H9 (cell line): ENCODE measurements at regions not wholly inside any gene's neighbourhood (a gene's known extent, or its start where the extent isn't known, plus 50 kb on each side); places are given as distances from the start of the nearest gene placed in this dataset.

Experiments used
- DNase-seq: peaks from one replicate; pipeline ENCODE4 v3.0.0-alpha.2; 2017
- H2AFZ ChIP-seq: one replicate; pipeline ENCODE4 v1.6.1; 2013; ENCODE audit warnings: mild to moderate bottlenecking, low read length, control low read depth, moderate library complexity
- H2AK5ac ChIP-seq: 2 replicates; pipeline ENCODE4 v1.6.1; 2013; ENCODE audit warnings: low read length, control low read depth, mixed read lengths; ENCODE audit not compliant: insufficient read length
- H2BK120ac ChIP-seq: one replicate; pipeline ENCODE4 v1.6.1; 2013; ENCODE audit warnings: low read depth, mild to moderate bottlenecking, low read length, control low read depth, inconsistent platforms; ENCODE audit not compliant: poor library complexity, severe bottlenecking
- H2BK12ac ChIP-seq: 2 replicates; pipeline ENCODE4 v1.6.1; 2013; ENCODE audit warnings: low read length, control low read depth, mixed read lengths, low read depth; ENCODE audit not compliant: insufficient read length
- H2BK15ac ChIP-seq: 2 replicates; pipeline ENCODE4 v1.6.1; 2013; ENCODE audit warnings: low read depth, low read length, control low read depth
- H2BK20ac ChIP-seq: one replicate; pipeline ENCODE4 v1.6.1; 2013; ENCODE audit warnings: low read depth, mild to moderate bottlenecking, low read length, control low read depth, inconsistent platforms; ENCODE audit not compliant: poor library complexity, severe bottlenecking
- H2BK5ac ChIP-seq: 2 replicates; pipeline ENCODE4 v1.6.1; 2013; ENCODE audit warnings: low read length, control low read depth, mixed read lengths; ENCODE audit not compliant: insufficient read length
- H3K14ac ChIP-seq: 2 replicates; pipeline ENCODE4 v1.6.1; 2013; ENCODE audit warnings: low read length, control low read depth; ENCODE audit not compliant: insufficient read depth
- H3K18ac ChIP-seq: 2 replicates; pipeline ENCODE4 v1.6.1; 2013; ENCODE audit warnings: low read depth, mild to moderate bottlenecking, mixed read lengths, low read length, control low read depth; ENCODE audit not compliant: insufficient read length
- H3K23ac ChIP-seq: 2 replicates; pipeline ENCODE4 v1.6.1; 2013; ENCODE audit warnings: low read length, control low read depth, mixed read lengths, low read depth; ENCODE audit not compliant: insufficient read length
- H3K23me2 ChIP-seq: 2 replicates; pipeline ENCODE4 v1.6.1; 2013; ENCODE audit warnings: low read depth, mild to moderate bottlenecking, mixed read lengths, low read length, control low read depth; ENCODE audit not compliant: insufficient read length, poor library complexity, severe bottlenecking
- H3K27ac ChIP-seq: 2 replicates; pipeline ENCODE4 v1.5.1; 2013; ENCODE audit warnings: low read length, control low read depth, mixed read lengths, low read depth; ENCODE audit not compliant: insufficient read length
- H3K27me3 ChIP-seq: 2 replicates; pipeline ENCODE4 v1.6.1; 2013; ENCODE audit warnings: low read length, control low read depth, inconsistent platforms; ENCODE audit not compliant: insufficient read depth
- H3K4ac ChIP-seq: 2 replicates; pipeline ENCODE4 v1.6.1; 2013; ENCODE audit warnings: low read depth, mild to moderate bottlenecking, control low read depth, inconsistent platforms, low read length, moderate library complexity
- H3K4me1 ChIP-seq: 2 replicates; pipeline ENCODE4 v1.6.1; 2013; ENCODE audit warnings: low read length, control low read depth, inconsistent platforms; ENCODE audit not compliant: insufficient read depth
- H3K4me2 ChIP-seq: 2 replicates; pipeline ENCODE4 v1.6.1; 2013; ENCODE audit warnings: low read length, control low read depth, mixed read lengths; ENCODE audit not compliant: insufficient read length, insufficient read depth
- H3K56ac ChIP-seq: 2 replicates; pipeline ENCODE4 v1.6.1; 2013; ENCODE audit warnings: low read depth, mild to moderate bottlenecking, mixed read lengths, low read length, control low read depth; ENCODE audit not compliant: insufficient read length
- H3K79me1 ChIP-seq: 2 replicates; pipeline ENCODE4 v1.6.1; 2013; ENCODE audit warnings: low read depth, mild to moderate bottlenecking, moderate library complexity, low read length, control low read depth, inconsistent platforms; ENCODE audit not compliant: insufficient read depth, poor library complexity, severe bottlenecking
- H3K79me2 ChIP-seq: 2 replicates; pipeline ENCODE4 v1.6.1; 2013; ENCODE audit warnings: low read length, control low read depth, inconsistent platforms; ENCODE audit not compliant: insufficient read depth
- H3K9ac ChIP-seq: 2 replicates; pipeline ENCODE4 v1.6.1; 2013; ENCODE audit warnings: low read length, control low read depth, mixed read lengths; ENCODE audit not compliant: insufficient read length; ENCODE audit errors: extremely low read depth
- H3K9me3 ChIP-seq: one replicate; pipeline ENCODE4 v1.6.1; 2013; ENCODE audit warnings: low read depth, low read length, inconsistent platforms; ENCODE audit not compliant: control insufficient read depth
- H3T11ph ChIP-seq: one replicate; pipeline ENCODE4 v1.6.1; 2013; ENCODE audit warnings: mild to moderate bottlenecking, low read length, control low read depth, inconsistent platforms
- H4K20me1 ChIP-seq: one replicate; pipeline ENCODE4 v1.6.1; 2013; ENCODE audit not compliant: control insufficient read depth, insufficient read length, insufficient read depth
- H4K5ac ChIP-seq: 2 replicates; pipeline ENCODE4 v1.6.1; 2013; ENCODE audit warnings: low read depth, mild to moderate bottlenecking, mixed read lengths, low read length, control low read depth; ENCODE audit not compliant: insufficient read length
- H4K8ac ChIP-seq: replicated peaks from 2 replicates; pipeline ENCODE4 v1.6.1; 2013; ENCODE audit warnings: low read length, control low read depth, mixed read lengths, low read depth; ENCODE audit not compliant: insufficient read length
- H4K91ac ChIP-seq: 2 replicates; pipeline ENCODE4 v1.6.1; 2013; ENCODE audit warnings: low read depth, mild to moderate bottlenecking, moderate library complexity, mixed read lengths, low read length, control low read depth; ENCODE audit not compliant: insufficient read length
- H3K27ac Mint-ChIP-seq, 3 experiments: 2 replicates in 2 of 3; 3 replicates in 1 of 3; pipeline ENCODE4 v1.8.0; 2020 to 2021; ENCODE audit warnings: mixed read lengths in 3 of 3, mild to moderate bottlenecking in 1 of 3, moderate library complexity in 1 of 3
- H3K27me3 Mint-ChIP-seq: 2 replicates; pipeline ENCODE4 v1.8.0; 2021; ENCODE audit warnings: low read depth, mild to moderate bottlenecking, moderate library complexity, mixed read lengths
- H3K36me3 Mint-ChIP-seq, 3 experiments: 2 replicates in 2 of 3; 3 replicates in 1 of 3; pipeline ENCODE4 v1.8.0; 2020 to 2021; ENCODE audit warnings: low read depth in 3 of 3, mixed read lengths in 3 of 3; ENCODE audit not compliant: insufficient read depth in 1 of 3
- H3K4me1 Mint-ChIP-seq, 2 experiments: 2 replicates each; pipeline ENCODE4 v1.8.0; 2020; ENCODE audit warnings: mixed read lengths in 2 of 2
- H3K4me3 Mint-ChIP-seq, 2 experiments: 2 replicates in 1 of 2; 3 replicates in 1 of 2; pipeline ENCODE4 v1.8.0; 2020 to 2021; ENCODE audit warnings: mild to moderate bottlenecking in 2 of 2, mixed read lengths in 2 of 2, moderate library complexity in 1 of 2
- H3K9me3 Mint-ChIP-seq, 2 experiments: 2 replicates in 1 of 2; 3 replicates in 1 of 2; pipeline ENCODE4 v1.8.0; 2020; ENCODE audit warnings: mild to moderate bottlenecking in 2 of 2, mixed read lengths in 2 of 2, moderate library complexity in 1 of 2
- CTCF ChIP-seq: fragments of 200-600 bp; sonication (generic); conservative IDR thresholded peaks from 3 replicates; pipeline ENCODE4 v1.8.0; 2021; ENCODE audit warnings: antibody characterized with exemption, mild to moderate bottlenecking
- WGBS: extraction: QIAGEN DNeasy Blood & Tissue Kit; methylation state at CpG from one replicate; pipeline ENCODE4 v1.1.7; 2013; ENCODE audit warnings: missing lambda C conversion rate, low lambda C conversion rate, mixed read lengths; ENCODE audit not compliant: insufficient read length; ENCODE audit errors: extremely low coverage; 5-methylcytosine and 5-hydroxymethylcytosine counted together

DNA sequence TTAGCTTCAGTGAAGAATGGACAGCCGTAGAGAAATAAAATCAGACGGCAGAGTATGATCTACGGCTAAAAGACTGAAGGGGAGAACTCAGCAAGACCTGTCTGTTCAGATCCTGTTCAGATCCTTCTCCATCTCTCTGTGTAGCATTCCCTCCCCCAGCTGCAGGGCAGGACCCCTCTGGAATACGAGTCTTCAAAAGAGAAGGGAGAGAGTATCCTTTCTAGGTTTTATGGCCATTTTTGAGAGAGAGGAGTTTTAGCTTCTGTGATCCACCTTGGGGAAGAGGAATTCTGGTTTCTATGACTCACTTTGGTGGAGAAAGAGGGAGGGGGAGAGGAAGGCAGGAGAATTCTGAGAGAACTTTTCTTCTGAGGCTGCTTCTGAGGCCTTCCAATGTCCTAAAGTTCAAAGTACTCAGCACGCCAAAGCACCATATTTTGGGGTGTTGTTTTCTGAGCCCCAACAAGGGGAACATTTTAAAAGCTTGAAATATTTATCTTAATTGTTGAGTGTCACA lies 194.4 kb upstream of the TLE4 start:
- Mint-ChIP-seq H3K36me3 (peaks cover 1 to 11% (median 2%) of the 10 kb centered on the region in 3 experiments; a peak in 6 of 7 replicates), H3K27me3 (no peaks in the 10 kb centered on the region), H3K4me1 (peaks cover 15 to 16% of the 10 kb centered on the region in 2 experiments), H3K27ac (no peak overlapping the region; a peak in 1 of 7 replicates), H3K9me3 (peaks cover 3 to 8% of the 10 kb centered on the region in 2 experiments), H3K4me3 (no peak overlapping the region)
- Histone ChIP-seq H4K91ac (no peak overlapping the region), H4K20me1 (no peaks in the 10 kb centered on the region), H3K27ac (no peak overlapping the region), H3K79me2 (no peaks in the 10 kb centered on the region), H2BK120ac (no peak overlapping the region), H3K18ac (no peak overlapping the region), H2BK5ac (no peak overlapping the region), H3K4ac (no peak overlapping the region), H3K4me2 (no peak overlapping the region), H3K4me1 (peaks cover under 1% of the 10 kb centered on the region; the same call in 1 of the 2 replicates), H3K23ac (no peak overlapping the region), H2AFZ (no peak overlapping the region), H3K27me3 (no peaks in the 10 kb centered on the region), H3K14ac (no peak overlapping the region), H3K9ac (no peak overlapping the region), H4K8ac (no peak overlapping the region), H3K79me1 (no peaks in the 10 kb centered on the region), H3K56ac (no peak overlapping the region), H2AK5ac (no peak overlapping the region), H3K9me3 (no peaks in the 10 kb centered on the region), H3K23me2 (no peaks in the 10 kb centered on the region), H2BK20ac (no peak overlapping the region), H3T11ph (no peak overlapping the region), H2BK15ac (no peak overlapping the region), H2BK12ac (no peak overlapping the region), H4K5ac (no peak overlapping the region)
- TF ChIP-seq CTCF, result no peak
- DNase-seq, result no peak
- WGBS, result no CpG with 5 or more reads among the region's 5 CpGs
